ENCODE measurements at regions not wholly inside any gene's neighbourhood (a gene's known extent, or its start where the extent isn't known, plus 50 kb on each side); places are given as distances from the start of the nearest gene placed in this dataset.
A peak's percentile ranks its signal among the peaks of the same experiment; 100 is the strongest.

GRCh38 chr1:61005614-61006580 lies 76.5 kb upstream of the NFIA start:
- no peak for TF ChIP-seq Cebpa-rat (IDR thresholded peaks at IDR 0.05)
- Histone ChIP-seq H3K4me3 (no peak overlapping the region), H3K27me3 (no peaks in the 10 kb centered on the region), H3K9ac (no peak overlapping the region), H3K4me1 (peaks cover 0 to 13% (median 5%) of the 10 kb centered on the region in 10 experiments; a peak in 7 of 20 replicates), H3K27ac (no peak overlapping the region), H3K4me2 (no peak overlapping the region), H3K36me3 (no peaks in the 10 kb centered on the region), H4K20me1 (no peaks in the 10 kb centered on the region), H3K9me3 (replicated peaks in 1 of 11) (no peaks in the 10 kb centered on the region)

- Histone ChIP-seq H4K20me1 (no peaks in the 10 kb centered on the region), H3K9ac (no peak overlapping the region), H3K9me3 (replicated peaks in 1 of 11) (no peaks in the 10 kb centered on the region), H3K4me1 (peaks cover 0 to 13% (median 5%) of the 10 kb centered on the region in 10 experiments; a peak in 7 of 20 replicates), H3K4me2 (peak overlapping the region in 4 of 11 experiments; percentile 15 to 39 (median 28); a peak in 6 of 22 replicates), H3K27ac (no peak overlapping the region), H3K27me3 (no peaks in the 10 kb centered on the region), H3K4me3 (no peak overlapping the region), H3K36me3 (no peaks in the 10 kb centered on the region)
- TF ChIP-seq Cebpa-rat (IDR thresholded peaks at IDR 0.05) = no peak
Observed at GRCh38 chr1:61004262-61005003, 77.9 kb upstream of the NFIA start.

GRCh38 chr1:61000327-61000726 lies 82.0 kb upstream of the NFIA start:
- Histone ChIP-seq H3K4me1 (peaks cover 0 to 13% (median 5%) of the 10 kb centered on the region in 10 experiments; a peak in 7 of 20 replicates), H3K9ac (no peak overlapping the region), H3K27ac (no peak overlapping the region), H3K4me2 (no peak overlapping the region), H3K4me3 (no peak overlapping the region), H3K27me3 (no peaks in the 10 kb centered on the region), H4K20me1 (no peaks in the 10 kb centered on the region), H3K9me3 (replicated peaks in 1 of 11) (no peaks in the 10 kb centered on the region), H3K36me3 (no peaks in the 10 kb centered on the region)
- TF ChIP-seq Cebpa-rat (IDR thresholded peaks at IDR 0.05) = no peak

GRCh38 chr1:60998786-60999185 lies 83.6 kb upstream of the NFIA start:
- H3K4me2 ChIP-seq = no peak overlapping the region
- H3K27ac ChIP-seq = no peak overlapping the region
- no peak overlapping the region for H3K9ac ChIP-seq
- no peaks in the 10 kb centered on the region for H4K20me1 ChIP-seq
- no peak for TF ChIP-seq Cebpa-rat (IDR thresholded peaks at IDR 0.05)
- peaks cover 0 to 1% (median 0%) of the 10 kb centered on the region in 10 experiments; a peak in 2 of 20 replicates for H3K4me1 ChIP-seq
- no peaks in the 10 kb centered on the region for H3K9me3 ChIP-seq (replicated peaks in 1 of 11)
- no peaks in the 10 kb centered on the region for H3K27me3 ChIP-seq
- no peaks in the 10 kb centered on the region for H3K36me3 ChIP-seq
- no peak overlapping the region for H3K4me3 ChIP-seq

- Histone ChIP-seq H3K4me1 (peaks cover 0 to 2% (median 0%) of the 10 kb centered on the region in 10 experiments; a peak in 1 of 20 replicates), H3K27me3 (no peaks in the 10 kb centered on the region), H3K9ac (no peak overlapping the region), H3K27ac (no peak overlapping the region), H3K36me3 (no peaks in the 10 kb centered on the region), H3K9me3 (replicated peaks in 1 of 11) (no peaks in the 10 kb centered on the region), H4K20me1 (no peaks in the 10 kb centered on the region), H3K4me3 (no peak overlapping the region), H3K4me2 (no peak overlapping the region)
- TF ChIP-seq Cebpa-rat (IDR thresholded peaks at IDR 0.05) = no peak
Observed at GRCh38 chr1:60994828-60995492, 87.4 kb upstream of the NFIA start.

GRCh38 chr1:60994369-60994768 lies 88.0 kb upstream of the NFIA start:
- no peak overlapping the region for H3K4me3 ChIP-seq
- no peaks in the 10 kb centered on the region for H3K36me3 ChIP-seq
- no peaks in the 10 kb centered on the region for H3K9me3 ChIP-seq (replicated peaks in 1 of 11)
- no peak overlapping the region for H3K27ac ChIP-seq
- no peak overlapping the region for H3K4me2 ChIP-seq
- H3K9ac ChIP-seq = no peak overlapping the region
- peaks cover 0 to 6% (median 0%) of the 10 kb centered on the region in 10 experiments; a peak in 2 of 20 replicates for H3K4me1 ChIP-seq
- TF ChIP-seq Cebpa-rat (IDR thresholded peaks at IDR 0.05) = no peak
- no peaks in the 10 kb centered on the region for H3K27me3 ChIP-seq
- no peaks in the 10 kb centered on the region for H4K20me1 ChIP-seq

- Histone ChIP-seq H3K9ac (no peak overlapping the region), H3K27me3 (no peaks in the 10 kb centered on the region), H3K9me3 (replicated peaks in 1 of 11) (no peaks in the 10 kb centered on the region), H3K27ac (no peak overlapping the region), H3K4me1 (peaks cover 0 to 6% (median 0%) of the 10 kb centered on the region in 10 experiments; a peak in 2 of 20 replicates), H3K4me2 (no peak overlapping the region), H3K4me3 (no peak overlapping the region), H3K36me3 (no peaks in the 10 kb centered on the region), H4K20me1 (no peaks in the 10 kb centered on the region)
- TF ChIP-seq Cebpa-rat (IDR thresholded peaks at IDR 0.05) = no peak
Observed at GRCh38 chr1:60992165-60992564, 90.2 kb upstream of the NFIA start.

GRCh38 chr1:60990714-60991090 lies 91.7 kb upstream of the NFIA start:
- H3K9ac ChIP-seq = no peak overlapping the region
- peaks cover 0 to 6% (median 0%) of the 10 kb centered on the region in 10 experiments; a peak in 2 of 20 replicates for H3K4me1 ChIP-seq
- no peaks in the 10 kb centered on the region for H3K36me3 ChIP-seq
- TF ChIP-seq Cebpa-rat (IDR thresholded peaks at IDR 0.05) = no peak
- H3K27me3 ChIP-seq = no peaks in the 10 kb centered on the region
- no peaks in the 10 kb centered on the region for H3K9me3 ChIP-seq (replicated peaks in 1 of 11)
- no peak overlapping the region for H3K4me3 ChIP-seq
- no peak overlapping the region for H3K27ac ChIP-seq
- no peak overlapping the region for H3K4me2 ChIP-seq
- H4K20me1 ChIP-seq = no peaks in the 10 kb centered on the region
